ENCODE measurements at regions not wholly inside any gene's neighbourhood (a gene's known extent, or its start where the extent isn't known, plus 50 kb on each side); places are given as distances from the start of the nearest gene placed in this dataset.

DNA sequence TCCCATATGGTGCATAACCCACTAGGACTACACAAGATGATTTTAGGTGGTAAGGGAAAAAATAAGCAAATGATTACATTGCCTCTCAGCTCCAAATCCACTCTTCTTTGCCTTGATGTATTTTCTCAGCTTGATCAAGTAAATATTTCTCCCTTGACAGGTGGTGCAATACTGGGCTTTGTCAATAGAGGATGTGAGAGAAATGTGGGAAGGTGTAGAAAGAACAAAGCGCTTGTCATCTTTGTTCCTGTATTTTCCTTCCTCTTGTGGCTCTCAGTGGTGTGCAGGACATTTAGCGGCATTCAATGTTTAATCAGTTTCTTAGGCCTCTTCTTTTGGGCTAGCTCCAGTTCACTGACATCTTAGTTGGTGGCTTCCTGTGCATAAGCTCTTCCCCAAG lies 1165.8 kb upstream of the GOT2 start:
- H3K9me2 ChIP-seq (replicated peaks; ENCODE audit: insufficient read depth, low read length), result no peaks in the 10 kb centered on the region
- no peak overlapping the region for H3K4me2 ChIP-seq (ENCODE audit: low read depth, low read length)
- H3K4me1 ChIP-seq (ENCODE audit: low read length), result no peaks in the 10 kb centered on the region
- no peaks in the 10 kb centered on the region for H4K20me1 ChIP-seq (ENCODE audit: insufficient read depth, low read length)
- H3K9ac ChIP-seq (ENCODE audit: low read length), result no peak overlapping the region
- no peak overlapping the region for H3K27ac ChIP-seq (ENCODE audit: low read length)
- H3F3A ChIP-seq (ENCODE audit: insufficient read depth, low read length), result no peaks in the 10 kb centered on the region
- no peaks in the 10 kb centered on the region for H3K9me3 ChIP-seq (replicated peaks; ENCODE audit: insufficient read depth, low read length)
- H3K79me2 ChIP-seq (ENCODE audit: low read length), result no peaks in the 10 kb centered on the region
- no peak overlapping the region for H3K4me3 ChIP-seq (ENCODE audit: low read length)
- H2AFZ ChIP-seq (ENCODE audit: low read length), result no peak overlapping the region
- H3K36me3 ChIP-seq (replicated peaks; ENCODE audit: insufficient read depth, low read length), result no peaks in the 10 kb centered on the region
- H3K27me3 ChIP-seq (replicated peaks; ENCODE audit: insufficient read depth, low read length), result no peaks in the 10 kb centered on the region
- TF ChIP-seq EZH2phosphoT487 (IDR thresholded peaks at IDR 0.05; ENCODE audit: low read length) (no peak), EZH2 (optimal IDR thresholded peaks at IDR 0.05; ENCODE audit: low read depth, low read length) (no peak)
- TF ChIP-seq, protein P1, sequence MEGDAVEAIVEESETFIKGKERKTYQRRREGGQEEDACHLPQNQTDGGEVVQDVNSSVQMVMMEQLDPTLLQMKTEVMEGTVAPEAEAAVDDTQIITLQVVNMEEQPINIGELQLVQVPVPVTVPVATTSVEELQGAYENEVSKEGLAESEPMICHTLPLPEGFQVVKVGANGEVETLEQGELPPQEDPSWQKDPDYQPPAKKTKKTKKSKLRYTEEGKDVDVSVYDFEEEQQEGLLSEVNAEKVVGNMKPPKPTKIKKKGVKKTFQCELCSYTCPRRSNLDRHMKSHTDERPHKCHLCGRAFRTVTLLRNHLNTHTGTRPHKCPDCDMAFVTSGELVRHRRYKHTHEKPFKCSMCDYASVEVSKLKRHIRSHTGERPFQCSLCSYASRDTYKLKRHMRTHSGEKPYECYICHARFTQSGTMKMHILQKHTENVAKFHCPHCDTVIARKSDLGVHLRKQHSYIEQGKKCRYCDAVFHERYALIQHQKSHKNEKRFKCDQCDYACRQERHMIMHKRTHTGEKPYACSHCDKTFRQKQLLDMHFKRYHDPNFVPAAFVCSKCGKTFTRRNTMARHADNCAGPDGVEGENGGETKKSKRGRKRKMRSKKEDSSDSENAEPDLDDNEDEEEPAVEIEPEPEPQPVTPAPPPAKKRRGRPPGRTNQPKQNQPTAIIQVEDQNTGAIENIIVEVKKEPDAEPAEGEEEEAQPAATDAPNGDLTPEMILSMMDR (IDR thresholded peaks at IDR 0.05; ENCODE audit: low read length), result no peak
- DNase-seq, result no peak

DNA sequence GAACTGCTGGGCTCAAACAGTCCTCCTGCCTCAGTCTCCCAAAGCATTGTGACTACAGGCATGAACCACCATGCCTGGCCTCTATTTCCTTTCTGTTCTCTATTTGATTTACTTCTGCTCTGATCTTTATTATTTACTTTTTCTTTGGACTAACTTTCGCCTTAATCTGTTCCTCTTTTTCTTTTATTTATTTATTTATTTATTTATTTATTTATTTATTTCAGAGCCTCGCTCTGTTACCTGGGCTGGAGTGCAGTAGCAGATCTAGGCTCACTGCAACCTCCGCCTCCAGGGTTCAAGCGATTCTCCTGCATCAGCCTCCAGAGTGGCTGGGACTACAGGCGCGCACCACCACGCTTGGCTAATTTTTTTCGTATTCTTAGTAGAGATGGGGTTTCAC lies 1158.3 kb upstream of the GOT2 start:
- Histone ChIP-seq H3K4me3 (ENCODE audit: low read length) (no peak overlapping the region), H3K9ac (ENCODE audit: low read length) (no peak overlapping the region), H4K20me1 (ENCODE audit: insufficient read depth, low read length) (no peaks in the 10 kb centered on the region), H3K4me1 (ENCODE audit: low read length) (no peaks in the 10 kb centered on the region), H3K9me3 (replicated peaks; ENCODE audit: insufficient read depth, low read length) (peaks cover 4% of the 10 kb centered on the region; the same call in 1 of the 2 replicates), H3K27ac (ENCODE audit: low read length) (no peak overlapping the region), H3K36me3 (replicated peaks; ENCODE audit: insufficient read depth, low read length) (no peaks in the 10 kb centered on the region), H3K9me2 (replicated peaks; ENCODE audit: insufficient read depth, low read length) (no peaks in the 10 kb centered on the region), H3K79me2 (ENCODE audit: low read length) (no peaks in the 10 kb centered on the region), H3F3A (ENCODE audit: insufficient read depth, low read length) (no peaks in the 10 kb centered on the region), H3K4me2 (ENCODE audit: low read depth, low read length) (no peak overlapping the region), H2AFZ (ENCODE audit: low read length) (no peak overlapping the region), H3K27me3 (replicated peaks; ENCODE audit: insufficient read depth, low read length) (no peaks in the 10 kb centered on the region)
- TF ChIP-seq, protein P1 (IDR thresholded peaks at IDR 0.05; ENCODE audit: low read length), result no peak
- no peak for TF ChIP-seq EZH2 (optimal IDR thresholded peaks at IDR 0.05; ENCODE audit: low read depth, low read length)
- TF ChIP-seq EZH2phosphoT487 (IDR thresholded peaks at IDR 0.05; ENCODE audit: low read length), result no peak
- DNase-seq, result no peak

DNA sequence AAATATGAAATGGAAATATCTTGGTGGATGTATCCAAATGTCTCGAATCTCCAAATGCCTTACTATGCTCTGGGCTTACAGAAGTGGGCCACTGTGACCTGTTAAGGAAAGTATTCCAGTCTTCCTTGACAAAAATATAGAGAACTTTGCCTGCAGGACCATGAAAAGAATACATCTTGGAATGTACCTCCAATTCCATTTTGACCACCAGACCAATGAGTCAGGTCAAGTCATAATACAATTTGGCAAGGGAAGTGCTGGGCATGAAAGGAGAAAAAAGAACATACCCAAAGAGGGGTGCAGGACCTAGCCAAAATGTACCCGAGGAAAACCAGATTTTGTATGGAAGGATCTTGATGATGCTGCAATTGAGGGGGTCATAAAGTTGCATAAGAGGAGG lies 1153.7 kb upstream of the GOT2 start:
- H3K27ac ChIP-seq (ENCODE audit: low read length), result no peak overlapping the region
- no peak for DNase-seq
- no peaks in the 10 kb centered on the region for H3K36me3 ChIP-seq (replicated peaks; ENCODE audit: insufficient read depth, low read length)
- H3K27me3 ChIP-seq (replicated peaks; ENCODE audit: insufficient read depth, low read length), result no peaks in the 10 kb centered on the region
- peaks cover 4% of the 10 kb centered on the region; the same call in 1 of the 2 replicates for H3K9me3 ChIP-seq (replicated peaks; ENCODE audit: insufficient read depth, low read length)
- no peaks in the 10 kb centered on the region for H3K79me2 ChIP-seq (ENCODE audit: low read length)
- H3K9me2 ChIP-seq (replicated peaks; ENCODE audit: insufficient read depth, low read length), result no peaks in the 10 kb centered on the region
- TF ChIP-seq, protein P1 (IDR thresholded peaks at IDR 0.05; ENCODE audit: low read length), result no peak
- no peak for TF ChIP-seq EZH2 (optimal IDR thresholded peaks at IDR 0.05; ENCODE audit: low read depth, low read length)
- no peak for TF ChIP-seq EZH2phosphoT487 (IDR thresholded peaks at IDR 0.05; ENCODE audit: low read length)
- no peaks in the 10 kb centered on the region for H3F3A ChIP-seq (ENCODE audit: insufficient read depth, low read length)
- H3K4me3 ChIP-seq (ENCODE audit: low read length), result no peak overlapping the region
- no peak overlapping the region for H2AFZ ChIP-seq (ENCODE audit: low read length)
- no peak overlapping the region for H3K4me2 ChIP-seq (ENCODE audit: low read depth, low read length)
- H3K9ac ChIP-seq (ENCODE audit: low read length), result no peak overlapping the region
- H3K4me1 ChIP-seq (ENCODE audit: low read length), result no peaks in the 10 kb centered on the region
- H4K20me1 ChIP-seq (ENCODE audit: insufficient read depth, low read length), result no peaks in the 10 kb centered on the region
